CD14-positive monocyte (primary cell): ENCODE measurements at regions not wholly inside any gene's neighbourhood (a gene's known extent, or its start where the extent isn't known, plus 50 kb on each side); places are given as distances from the start of the nearest gene placed in this dataset.
A peak's percentile ranks its signal among the peaks of the same experiment; 100 is the strongest.

Experiments
- DNase-seq, 3 donors: peaks; one replicate each; pipeline ENCODE4 v3.0.0-alpha.2; 2011 to 2022
- H2AFZ ChIP-seq: 2 replicates; pipeline ENCODE4 v1.6.0; 2012; ENCODE audit warnings: mild to moderate bottlenecking, low read depth, low read length, inconsistent platforms; ENCODE audit not compliant: insufficient read depth, poor library complexity, severe bottlenecking
- H3K27ac ChIP-seq, 2 donors: 1 replicate in 1 of 2; 2 replicates in 1 of 2; pipeline ENCODE4 v1.5.1; 2012 to 2013; ENCODE audit warnings: low read length in 2 of 2, control low read depth in 1 of 2, inconsistent platforms in 1 of 2, low read depth in 1 of 2, mild to moderate bottlenecking in 1 of 2
- H3K27me3 ChIP-seq, 2 donors: one replicate each; pipeline versions ENCODE4 v1.6.0 to v1.6.1; 2011 to 2013; ENCODE audit warnings: low read length in 2 of 2; ENCODE audit not compliant: control insufficient read depth in 2 of 2, insufficient read depth in 2 of 2
- H3K36me3 ChIP-seq, 2 donors: replicated peaks in 1 of 2; 1 replicate in 1 of 2; 2 replicates in 1 of 2; pipeline versions ENCODE4 v1.5.1 to v1.6.1; 2012 to 2013; ENCODE audit warnings: low read length in 2 of 2, control low read depth in 1 of 2, inconsistent platforms in 1 of 2, mild to moderate bottlenecking in 1 of 2; ENCODE audit not compliant: insufficient read depth in 2 of 2, control insufficient read depth in 1 of 2
- H3K4me1 ChIP-seq, 2 donors: 1 replicate in 1 of 2; 2 replicates in 1 of 2; pipeline versions ENCODE4 v1.5.1 to v1.6.1; 2012 to 2013; ENCODE audit warnings: low read length in 2 of 2, control low read depth in 1 of 2, inconsistent platforms in 1 of 2, mild to moderate bottlenecking in 1 of 2, moderate library complexity in 1 of 2; ENCODE audit not compliant: insufficient read depth in 2 of 2, control insufficient read depth in 1 of 2
- H3K4me2 ChIP-seq: replicated peaks from 2 replicates; pipeline ENCODE3; 2012; ENCODE audit warnings: low read length, moderate library complexity, mild to moderate bottlenecking; ENCODE audit not compliant: poor library complexity, severe bottlenecking; ENCODE audit errors: extremely low read depth
- H3K4me3 ChIP-seq, 3 experiments: fragments of 200-600 bp in 1 of 3; sonication (generic) in 1 of 3; replicated peaks in 1 of 3; 1 replicate in 2 of 3; 2 replicates in 1 of 3; pipeline ENCODE4 v1.5.1; 2011 to 2013; ENCODE audit warnings: low read length in 3 of 3, mild to moderate bottlenecking in 3 of 3, control low read depth in 2 of 3, low read depth in 2 of 3, inconsistent platforms in 1 of 3, moderate library complexity in 1 of 3
- H3K79me2 ChIP-seq: 2 replicates; pipeline ENCODE4 v1.6.0; 2012; ENCODE audit warnings: mild to moderate bottlenecking, control low read depth, inconsistent platforms, low read length, moderate library complexity; ENCODE audit not compliant: insufficient read depth
- H3K9ac ChIP-seq: 2 replicates; pipeline ENCODE4 v1.6.0; 2017; ENCODE audit warnings: low read length, mild to moderate bottlenecking; ENCODE audit not compliant: insufficient read depth, poor library complexity, severe bottlenecking
- H3K9me3 ChIP-seq, 2 donors: replicated peaks in 1 of 2; 1 replicate in 1 of 2; 2 replicates in 1 of 2; pipeline versions ENCODE4 v1.5.1 to v1.6.1; 2012 to 2013; ENCODE audit warnings: low read length in 2 of 2, control low read depth in 1 of 2; ENCODE audit not compliant: control insufficient read depth in 1 of 2, insufficient read depth in 1 of 2
- H4K20me1 ChIP-seq: 2 replicates; pipeline ENCODE4 v1.6.0; 2012; ENCODE audit warnings: mild to moderate bottlenecking, low read length, control low read depth, moderate library complexity; ENCODE audit not compliant: insufficient read depth
- H3K27ac Mint-ChIP-seq, 7 donors: one replicate each; pipeline ENCODE4 v1.8.0; 2020; ENCODE audit warnings: mild to moderate bottlenecking in 7 of 7, mixed read lengths in 7 of 7, moderate library complexity in 6 of 7, inconsistent platforms in 2 of 7
- H3K27me3 Mint-ChIP-seq, 3 donors: one replicate each; pipeline ENCODE4 v1.8.0; 2021 to 2022; ENCODE audit warnings: low read depth in 3 of 3, mild to moderate bottlenecking in 3 of 3, mixed read lengths in 3 of 3, moderate library complexity in 3 of 3, inconsistent platforms in 1 of 3
- H3K36me3 Mint-ChIP-seq, 2 donors: one replicate each; pipeline ENCODE4 v1.8.0; 2020; ENCODE audit warnings: mixed read lengths in 2 of 2, inconsistent platforms in 1 of 2, mild to moderate bottlenecking in 1 of 2
- H3K4me1 Mint-ChIP-seq: one replicate; pipeline ENCODE4 v1.8.0; 2020; ENCODE audit warnings: mild to moderate bottlenecking, mixed read lengths
- H3K4me3 Mint-ChIP-seq, 2 donors: one replicate each; pipeline ENCODE4 v1.8.0; 2020; ENCODE audit warnings: mild to moderate bottlenecking in 2 of 2, mixed read lengths in 2 of 2, moderate library complexity in 1 of 2
- H3K9me3 Mint-ChIP-seq, 7 donors: one replicate each; pipeline ENCODE4 v1.8.0; 2020 to 2022; ENCODE audit warnings: mixed read lengths in 7 of 7, mild to moderate bottlenecking in 6 of 7, moderate library complexity in 6 of 7, inconsistent platforms in 2 of 7
- WGBS: methylation state at CpG from one replicate; pipeline ENCODE4 v1.1.5; 2013; ENCODE audit warnings: missing lambda C conversion rate; ENCODE audit not compliant: insufficient coverage; 5-methylcytosine and 5-hydroxymethylcytosine counted together
- intact Hi-C, 2 donors: fragments of 100-400 bp; cut with micrococcal nuclease; formaldehyde crosslinking; loops; one replicate each; pipeline versions ENCODE4 v1.15.0 to v1.15.1; 2023
- TF ChIP-seq, protein P1 (sequence below): fragments of 200-600 bp; IDR thresholded peaks from one replicate; pipeline ENCODE4 v1.8.0; 2022; ENCODE audit warnings: antibody characterized with exemption, mild to moderate bottlenecking

DNA sequence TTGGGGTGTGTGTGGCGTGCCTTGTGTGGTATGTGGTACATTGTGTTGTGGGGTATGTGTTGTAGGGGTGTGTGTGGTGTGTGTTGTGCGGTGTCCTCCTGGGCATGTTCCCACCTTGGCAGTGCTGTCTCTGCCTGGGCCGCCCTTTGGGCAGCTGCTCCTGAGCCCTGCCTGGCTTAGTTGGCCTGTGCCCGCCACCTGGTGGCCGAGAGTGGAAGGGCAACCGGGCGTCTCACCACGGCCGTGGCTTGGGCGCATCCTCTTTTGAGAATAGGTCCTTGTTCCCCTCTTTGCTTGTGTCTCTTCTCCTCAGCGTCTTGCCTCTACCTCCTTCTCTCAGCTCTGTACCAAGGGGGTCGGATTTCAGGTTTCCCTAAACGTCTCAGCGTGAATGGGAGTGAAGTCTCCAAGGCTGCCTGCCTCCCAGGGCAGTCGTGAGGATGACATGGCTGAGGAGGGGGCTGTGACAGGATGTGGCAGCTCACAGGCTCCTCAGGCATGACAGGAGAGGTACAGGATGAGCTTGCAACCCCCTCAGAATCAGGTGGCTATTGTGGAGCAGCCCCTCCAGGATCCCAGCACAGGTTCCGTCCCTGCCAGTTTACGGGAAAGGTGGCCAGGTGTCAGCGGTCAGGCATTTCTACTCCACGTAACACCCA lies 98.4 kb upstream of the PODXL start:
- H3K9ac ChIP-seq: no peak overlapping the region
- no peaks in the 10 kb centered on the region for H3K36me3 ChIP-seq
- H3K9me3 Mint-ChIP-seq: peaks cover 0 to 2% (median 0%) of the 10 kb centered on the region in 7 donors
- H3K4me2 ChIP-seq: no peak overlapping the region
- intact Hi-C loops: loop anchor here (1.0 to 10.0 kb wide), 2 partner anchors 146 to 150 kb away; no protein-coding TSS in a partner anchor
- no peak overlapping the region for H3K27ac ChIP-seq
- H4K20me1 ChIP-seq: no peaks in the 10 kb centered on the region
- no peak overlapping the region for H3K4me3 ChIP-seq
- no peaks in the 10 kb centered on the region for H3K9me3 ChIP-seq
- 11% methylated on average over 7 of the region's 19 CpGs for WGBS
- no peak overlapping the region for H3K4me3 Mint-ChIP-seq
- TF ChIP-seq, protein P1, sequence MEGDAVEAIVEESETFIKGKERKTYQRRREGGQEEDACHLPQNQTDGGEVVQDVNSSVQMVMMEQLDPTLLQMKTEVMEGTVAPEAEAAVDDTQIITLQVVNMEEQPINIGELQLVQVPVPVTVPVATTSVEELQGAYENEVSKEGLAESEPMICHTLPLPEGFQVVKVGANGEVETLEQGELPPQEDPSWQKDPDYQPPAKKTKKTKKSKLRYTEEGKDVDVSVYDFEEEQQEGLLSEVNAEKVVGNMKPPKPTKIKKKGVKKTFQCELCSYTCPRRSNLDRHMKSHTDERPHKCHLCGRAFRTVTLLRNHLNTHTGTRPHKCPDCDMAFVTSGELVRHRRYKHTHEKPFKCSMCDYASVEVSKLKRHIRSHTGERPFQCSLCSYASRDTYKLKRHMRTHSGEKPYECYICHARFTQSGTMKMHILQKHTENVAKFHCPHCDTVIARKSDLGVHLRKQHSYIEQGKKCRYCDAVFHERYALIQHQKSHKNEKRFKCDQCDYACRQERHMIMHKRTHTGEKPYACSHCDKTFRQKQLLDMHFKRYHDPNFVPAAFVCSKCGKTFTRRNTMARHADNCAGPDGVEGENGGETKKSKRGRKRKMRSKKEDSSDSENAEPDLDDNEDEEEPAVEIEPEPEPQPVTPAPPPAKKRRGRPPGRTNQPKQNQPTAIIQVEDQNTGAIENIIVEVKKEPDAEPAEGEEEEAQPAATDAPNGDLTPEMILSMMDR: peak; percentile 81
- H3K27me3 ChIP-seq: no peaks in the 10 kb centered on the region
- DNase-seq: peak; percentile 40 to 53 (median 48)
- H3K4me1 ChIP-seq: no peaks in the 10 kb centered on the region
- H2AFZ ChIP-seq: no peak overlapping the region
- no peaks in the 10 kb centered on the region for H3K36me3 Mint-ChIP-seq
- H3K27ac Mint-ChIP-seq: no peak overlapping the region
- no peaks in the 10 kb centered on the region for H3K79me2 ChIP-seq
- H3K4me1 Mint-ChIP-seq: no peaks in the 10 kb centered on the region
- peaks cover 0 to 7% (median 3%) of the 10 kb centered on the region in 3 donors for H3K27me3 Mint-ChIP-seq

DNA sequence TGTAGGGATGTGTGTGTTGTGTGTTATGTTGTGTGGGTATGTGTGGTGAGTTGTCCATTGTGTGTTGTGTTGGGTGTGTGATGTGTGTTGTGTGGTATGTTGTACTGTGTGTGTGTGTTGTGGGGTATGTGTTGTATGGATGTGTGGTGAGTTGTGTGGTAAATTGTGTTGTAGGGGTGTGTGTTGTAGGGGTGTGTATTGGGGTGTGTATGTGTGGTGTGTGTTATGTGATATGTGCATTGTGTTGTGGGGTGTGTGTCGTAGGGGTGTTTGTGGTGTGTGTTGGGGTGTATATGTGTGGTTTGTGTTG lies 97.8 kb upstream of the PODXL start:
- intact Hi-C loops: loop anchor here (1.0 to 10.0 kb wide), 2 partner anchors 146 to 149 kb away; no protein-coding TSS in a partner anchor
- no peaks in the 10 kb centered on the region for H3K79me2 ChIP-seq
- peaks cover 0 to 2% (median 0%) of the 10 kb centered on the region in 7 donors for H3K9me3 Mint-ChIP-seq

More for the DNA sequence above, 97.8 kb upstream of the PODXL start:
- no peak overlapping the region for H2AFZ ChIP-seq
- Mint-ChIP-seq H3K4me3 (no peak overlapping the region), H3K27me3 (peaks cover 0 to 7% (median 3%) of the 10 kb centered on the region in 3 donors), H3K36me3 (no peaks in the 10 kb centered on the region), H3K4me1 (no peaks in the 10 kb centered on the region), H3K27ac (peak overlapping the region in 1 of 7 donors; percentile 5)
- no peaks in the 10 kb centered on the region for H3K4me1 ChIP-seq
- no peak overlapping the region for H3K27ac ChIP-seq
- no peaks in the 10 kb centered on the region for H3K36me3 ChIP-seq
- WGBS: 81% methylated on average over 1 of the region's 1 CpG
- no peak overlapping the region for H3K4me3 ChIP-seq
- no peak overlapping the region for H3K9ac ChIP-seq
- no peaks in the 10 kb centered on the region for H3K27me3 ChIP-seq
- H3K4me2 ChIP-seq: no peak overlapping the region
- TF ChIP-seq, protein P1: no peak
- H3K9me3 ChIP-seq: no peaks in the 10 kb centered on the region
- no peaks in the 10 kb centered on the region for H4K20me1 ChIP-seq
- DNase-seq: no peak
